GM23338 (cell line): ENCODE measurements at regions not wholly inside any gene's neighbourhood (a gene's known extent, or its start where the extent isn't known, plus 50 kb on each side); places are given as distances from the start of the nearest gene placed in this dataset.

ENCODE experiments used
- ATAC-seq: fragments of 200-7000 bp; cut with Tn5 transposase; 3 replicates; pipeline ENCODE4 v1.9.1; 2020
- DNase-seq: peaks from one replicate; pipeline ENCODE4 v3.0.0-alpha.2; 2015; ENCODE audit warnings: low spot score
- H2AFZ ChIP-seq: fragments of 200-600 bp; sonication (generic); 2 replicates; pipeline ENCODE4 v1.8.0; 2016; ENCODE audit warnings: antibody characterized with exemption, mild to moderate bottlenecking, moderate library complexity
- H3F3A ChIP-seq: fragments of 200-600 bp; sonication (generic); replicated peaks from 2 replicates; pipeline ENCODE4 v1.8.0; 2017; ENCODE audit warnings: antibody characterized with exemption, mixed run types, low read depth
- H3K27ac ChIP-seq: fragments of 200-600 bp; sonication (generic); 2 replicates; pipeline ENCODE4 v1.6.1; 2016; ENCODE audit warnings: low read depth
- H3K27me3 ChIP-seq: fragments of 200-600 bp; sonication (generic); 2 replicates; pipeline ENCODE4 v1.8.0; 2016; ENCODE audit warnings: mild to moderate bottlenecking, mixed run types, moderate library complexity; ENCODE audit not compliant: insufficient read depth
- H3K36me3 ChIP-seq: fragments of 200-600 bp; sonication (generic); 2 replicates; pipeline ENCODE4 v1.8.0; 2016; ENCODE audit warnings: mild to moderate bottlenecking; ENCODE audit not compliant: insufficient read depth
- H3K4me1 ChIP-seq: fragments of 200-600 bp; sonication (generic); 2 replicates; pipeline ENCODE4 v1.8.0; 2016; ENCODE audit warnings: mild to moderate bottlenecking, moderate library complexity; ENCODE audit not compliant: insufficient read depth
- H3K4me2 ChIP-seq: fragments of 200-600 bp; sonication (generic); 2 replicates; pipeline ENCODE4 v1.7.1; 2017; ENCODE audit warnings: mixed run types
- H3K4me3 ChIP-seq: fragments of 200-600 bp; sonication (generic); 2 replicates; pipeline ENCODE4 v1.6.1; 2016; ENCODE audit warnings: mixed run types
- H3K79me2 ChIP-seq: fragments of 200-600 bp; sonication (generic); replicated peaks from 2 replicates; pipeline ENCODE4 v1.8.0; 2017; ENCODE audit warnings: mild to moderate bottlenecking; ENCODE audit not compliant: insufficient read depth
- H3K9me2 ChIP-seq: fragments of 200-600 bp; sonication (generic); 2 replicates; pipeline ENCODE4 v1.8.0; 2017; ENCODE audit not compliant: insufficient read depth
- H4K20me1 ChIP-seq: fragments of 200-600 bp; sonication (generic); replicated peaks from 2 replicates; pipeline ENCODE4 v1.8.0; 2017; ENCODE audit warnings: mild to moderate bottlenecking; ENCODE audit not compliant: insufficient read depth
- H3K27ac Mint-ChIP-seq: 2 replicates; pipeline ENCODE4 v1.8.0; 2020; ENCODE audit warnings: inconsistent platforms, mild to moderate bottlenecking, moderate library complexity, mixed read lengths
- H3K27me3 Mint-ChIP-seq: 3 replicates; pipeline ENCODE4 v1.8.0; 2022; ENCODE audit warnings: low read depth, mild to moderate bottlenecking, moderate library complexity, mixed read lengths, inconsistent platforms; ENCODE audit not compliant: insufficient read depth, poor library complexity
- H3K36me3 Mint-ChIP-seq: 3 replicates; pipeline ENCODE4 v1.8.0; 2021; ENCODE audit warnings: low read depth, mild to moderate bottlenecking, inconsistent platforms, moderate library complexity, mixed read lengths
- H3K4me1 Mint-ChIP-seq: 3 replicates; pipeline ENCODE4 v1.8.0; 2020; ENCODE audit warnings: mild to moderate bottlenecking, inconsistent platforms, mixed read lengths
- H3K4me3 Mint-ChIP-seq: 3 replicates; pipeline ENCODE4 v1.8.0; 2021; ENCODE audit warnings: moderate library complexity, mild to moderate bottlenecking, inconsistent platforms, mixed read lengths
- H3K9me3 Mint-ChIP-seq: 3 replicates; pipeline ENCODE4 v1.8.0; 2020; ENCODE audit warnings: moderate library complexity, mild to moderate bottlenecking, inconsistent platforms, mixed read lengths
- CREB1 ChIP-seq: fragments of 250-450 bp; sonication (Bioruptor Pico); IDR thresholded peaks from 2 replicates; pipeline ENCODE4 v1.5.0; 2020; ENCODE audit warnings: low read depth, mild to moderate bottlenecking, moderate library complexity
- CTCF ChIP-seq, 2 experiments: fragments of 200-600 bp in 1 of 2; sonication (generic) in 1 of 2; conservative IDR thresholded peaks; 2 replicates each; pipeline versions ENCODE4 v1.5.1 to v1.6.1; 2016 to 2017; ENCODE audit warnings: antibody characterized with exemption in 2 of 2, low read depth in 2 of 2, mild to moderate bottlenecking in 2 of 2, moderate library complexity in 1 of 2
- ETS1 ChIP-seq: IDR thresholded peaks from 2 replicates; pipeline ENCODE4 v1.6.1; 2016; ENCODE audit warnings: antibody characterized with exemption
- EZH2 ChIP-seq: fragments of 200-600 bp; sonication (generic); IDR thresholded peaks from one replicate; pipeline ENCODE4 v1.8.0; 2017; ENCODE audit warnings: antibody characterized with exemption, mild to moderate bottlenecking, low read depth; ENCODE audit not compliant: unreplicated experiment
- EZH2phosphoT487 ChIP-seq: fragments of 200-600 bp; sonication (generic); IDR thresholded peaks from one replicate; pipeline ENCODE4 v1.8.1; 2018; ENCODE audit warnings: antibody characterized with exemption; ENCODE audit not compliant: unreplicated experiment
- JUNB ChIP-seq: IDR thresholded peaks from one replicate; pipeline ENCODE4 v1.6.1; 2016; ENCODE audit warnings: antibody characterized with exemption; ENCODE audit not compliant: unreplicated experiment
- NANOG ChIP-seq: IDR thresholded peaks from 2 replicates; pipeline ENCODE4 v1.6.1; 2016; ENCODE audit warnings: antibody characterized with exemption, borderline replicate concordance
- POLR2AphosphoS5 ChIP-seq: IDR thresholded peaks from 2 replicates; pipeline ENCODE4 v1.6.1; 2016; ENCODE audit warnings: antibody characterized with exemption, low read depth
- REST ChIP-seq: IDR thresholded peaks from one replicate; pipeline ENCODE4 v1.6.1; 2018; ENCODE audit warnings: antibody characterized with exemption; ENCODE audit not compliant: unreplicated experiment
- STAT1 ChIP-seq: IDR thresholded peaks from one replicate; pipeline ENCODE4 v1.6.1; 2016; ENCODE audit warnings: antibody characterized with exemption; ENCODE audit not compliant: unreplicated experiment
- ZNF331 ChIP-seq: fragments of 250-450 bp; sonication (Bioruptor Pico); IDR thresholded peaks from 2 replicates; pipeline ENCODE4 v1.5.0; 2020; ENCODE audit warnings: low read depth, mild to moderate bottlenecking, moderate library complexity

GRCh38 chr6:68169922-68170321, 465.2 kb upstream of the ADGRB3 start (continued):
- TF ChIP-seq CTCF (conservative IDR thresholded peaks at IDR 0.05; ENCODE audit: low read depth in 2 of 2) (no peak), ZNF331 (no peak), JUNB (no peak), NANOG (no peak), STAT1 (no peak), ETS1 (no peak), CREB1 (CRISPR knock-in tag) (no peak), EZH2phosphoT487 (no peak), REST (no peak)

- H3K9me2 ChIP-seq: no peaks in the 10 kb centered on the region
- H3K4me3 Mint-ChIP-seq: no peak overlapping the region
- ATAC-seq: no peak
- TF ChIP-seq STAT1 (no peak), JUNB (no peak), POLR2AphosphoS5 (no peak), ZNF331 (no peak), EZH2phosphoT487 (no peak), CREB1 (CRISPR knock-in tag) (no peak), ETS1 (no peak), EZH2 (no peak)
Observed at GRCh38 chr6:68167604-68168003, 467.5 kb upstream of the ADGRB3 start.

More at GRCh38 chr6:68167604-68168003, 467.5 kb upstream of the ADGRB3 start:
- Mint-ChIP-seq H3K4me1 (no peaks in the 10 kb centered on the region), H3K9me3 (no peaks in the 10 kb centered on the region), H3K36me3 (no peaks in the 10 kb centered on the region), H3K27me3 (no peaks in the 10 kb centered on the region), H3K27ac (no peak overlapping the region)
- Histone ChIP-seq H4K20me1 (no peaks in the 10 kb centered on the region), H3K79me2 (no peaks in the 10 kb centered on the region), H3K4me2 (no peak overlapping the region), H3K36me3 (no peaks in the 10 kb centered on the region), H2AFZ (no peak overlapping the region), H3K27me3 (no peaks in the 10 kb centered on the region), H3F3A (no peaks in the 10 kb centered on the region), H3K27ac (no peak overlapping the region), H3K4me3 (no peak overlapping the region), H3K4me1 (no peaks in the 10 kb centered on the region)
- DNase-seq: no peak
